IPS-NIHi7 (cell line): ENCODE measurements at regions not wholly inside any gene's neighbourhood (a gene's known extent, or its start where the extent isn't known, plus 50 kb on each side); places are given as distances from the start of the nearest gene placed in this dataset.
A peak's percentile ranks its signal among the peaks of the same experiment; 100 is the strongest.
"Not testable (repeated sequence)": the region's sequence is repeated elsewhere in the genome, so short reads cannot be mapped to it uniquely, and the experiment has no call there.

Experiments used
- DNase-seq: peaks from one replicate; pipeline ENCODE4 v3.0.0; 2012; ENCODE audit warnings: mixed read lengths; ENCODE audit errors: extremely low spot score

DNA sequence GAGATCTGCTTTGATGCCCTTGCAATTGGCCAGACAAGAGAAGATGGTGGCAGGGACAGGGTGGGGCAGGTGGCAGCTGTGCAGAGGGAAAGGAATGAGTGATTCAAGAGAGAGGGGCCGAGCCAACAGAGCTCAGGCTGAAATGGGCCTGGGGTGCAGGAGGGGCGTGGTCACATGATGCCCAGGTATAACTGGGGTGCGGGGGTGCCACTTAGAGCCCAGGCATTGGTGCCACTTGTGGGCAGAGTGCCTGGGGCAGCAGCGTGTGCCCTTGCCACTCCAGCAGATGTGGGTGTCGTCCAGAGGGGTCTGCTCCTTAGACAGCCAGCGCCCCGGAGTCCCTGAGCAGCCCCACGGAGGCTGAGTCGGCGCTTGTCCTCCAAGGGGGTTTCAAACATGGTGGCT is 88.7 kb downstream of the PLXNA1 start:
- DNase-seq, result no peak

DNA sequence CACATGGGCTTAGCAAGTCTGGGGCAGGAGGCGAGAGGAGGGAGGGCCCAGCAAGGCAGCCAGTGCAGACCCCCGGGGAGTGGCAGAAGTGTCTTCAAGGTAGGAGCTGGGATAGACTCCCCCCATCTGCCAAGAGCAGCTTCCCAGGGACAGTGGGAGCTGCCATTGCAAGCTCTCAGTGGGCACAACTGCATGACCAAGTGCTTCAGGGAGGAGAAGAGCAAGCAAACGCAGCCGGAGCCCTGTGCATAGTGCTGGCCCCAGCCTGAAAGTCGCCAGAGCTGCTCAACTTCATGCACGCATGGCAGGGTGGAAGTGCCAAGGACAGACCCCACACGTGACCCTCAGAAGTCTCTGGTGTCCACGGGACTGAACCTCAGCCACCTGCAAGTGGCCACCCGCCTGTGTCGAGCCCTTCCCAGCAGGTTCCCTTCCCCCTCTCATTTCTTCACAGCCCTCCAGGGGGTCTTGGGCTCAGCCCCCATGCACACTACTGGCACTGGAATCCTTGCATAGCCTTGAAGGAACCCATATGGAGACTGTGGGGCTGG is 89.4 kb downstream of the PLXNA1 start:
- DNase-seq, result no peak

DNA sequence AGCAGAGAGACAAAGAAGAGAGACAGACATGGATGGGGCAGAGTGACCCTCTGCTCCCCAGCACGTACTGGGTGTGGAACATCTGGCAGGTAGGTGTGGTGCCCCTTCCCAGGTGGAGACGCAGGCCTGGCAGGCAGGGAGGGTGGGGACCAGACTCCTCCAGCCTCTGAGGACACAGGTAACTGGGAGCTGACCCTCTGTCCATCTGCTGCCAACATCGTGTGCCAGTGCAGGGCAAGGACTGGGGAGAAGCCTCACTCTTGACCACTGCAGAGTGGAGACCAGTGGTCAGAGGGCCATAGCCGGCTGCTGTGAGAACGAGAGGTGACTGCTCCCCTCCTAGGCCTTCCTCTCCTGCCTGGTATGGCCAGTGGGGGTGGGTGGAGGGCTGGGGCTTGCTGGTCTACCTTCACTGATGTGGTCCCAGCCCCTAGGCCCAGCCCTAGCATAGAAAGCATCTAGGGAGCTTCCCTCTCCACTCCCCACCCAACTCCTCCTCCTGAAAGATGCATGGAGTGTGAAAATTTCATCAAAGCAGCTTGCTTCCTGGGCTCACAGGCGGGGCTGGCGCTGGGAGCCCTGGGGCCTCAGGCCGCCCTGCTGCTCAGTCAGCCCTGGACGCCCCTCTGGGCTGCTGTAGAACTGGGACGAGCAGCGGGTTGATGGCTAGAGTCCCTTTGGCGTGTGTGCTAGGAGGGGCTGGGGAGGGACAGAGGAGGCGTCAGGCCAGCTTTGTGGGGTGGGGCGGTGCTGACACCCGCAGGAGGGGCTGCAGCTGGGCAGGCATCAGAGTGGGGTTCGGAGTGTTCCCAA is 90.3 kb downstream of the PLXNA1 start:
- DNase-seq, result no peak

DNA sequence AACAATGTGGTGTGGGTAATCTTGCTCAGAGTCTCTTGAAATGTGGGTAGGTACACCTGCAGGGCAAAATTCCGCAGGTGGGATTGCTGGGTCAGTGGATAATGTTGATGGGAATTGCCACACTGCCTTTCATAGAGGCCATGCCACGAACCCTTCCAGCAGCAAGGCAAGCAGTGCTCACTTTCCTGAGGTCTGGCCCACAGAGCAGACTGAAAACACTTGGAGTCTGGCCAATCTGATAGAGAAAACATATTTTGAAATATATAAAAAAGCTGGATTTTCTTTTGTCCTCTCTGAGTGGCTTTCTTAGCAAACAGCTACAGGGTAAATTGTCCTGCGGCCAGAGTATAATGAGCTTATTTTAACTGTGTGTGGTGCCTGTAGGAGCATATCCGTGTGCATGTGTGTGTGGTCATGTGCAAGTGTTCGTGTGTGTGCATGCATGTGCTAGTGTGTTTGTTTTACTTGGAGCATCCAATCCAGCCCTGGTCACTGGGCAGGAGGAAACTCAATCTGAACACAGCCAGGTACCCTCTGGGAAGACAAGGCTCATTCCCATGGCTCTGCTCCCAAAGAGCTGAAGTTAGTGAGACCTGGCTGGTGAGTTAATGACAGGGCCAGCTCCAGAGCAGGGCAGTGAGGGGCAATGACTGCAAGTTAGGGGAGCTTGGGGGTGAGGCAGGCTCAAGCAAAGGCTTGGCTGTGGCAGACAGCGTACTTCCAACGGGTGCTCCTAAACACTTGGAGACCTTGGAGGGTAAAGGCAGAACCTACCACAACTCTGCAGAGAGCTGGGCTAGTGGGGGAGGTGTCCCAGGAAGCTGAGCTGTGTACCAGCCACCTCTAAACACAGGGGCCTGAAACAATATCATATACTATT is 91.3 kb downstream of the PLXNA1 start:
- no peak for DNase-seq

DNA sequence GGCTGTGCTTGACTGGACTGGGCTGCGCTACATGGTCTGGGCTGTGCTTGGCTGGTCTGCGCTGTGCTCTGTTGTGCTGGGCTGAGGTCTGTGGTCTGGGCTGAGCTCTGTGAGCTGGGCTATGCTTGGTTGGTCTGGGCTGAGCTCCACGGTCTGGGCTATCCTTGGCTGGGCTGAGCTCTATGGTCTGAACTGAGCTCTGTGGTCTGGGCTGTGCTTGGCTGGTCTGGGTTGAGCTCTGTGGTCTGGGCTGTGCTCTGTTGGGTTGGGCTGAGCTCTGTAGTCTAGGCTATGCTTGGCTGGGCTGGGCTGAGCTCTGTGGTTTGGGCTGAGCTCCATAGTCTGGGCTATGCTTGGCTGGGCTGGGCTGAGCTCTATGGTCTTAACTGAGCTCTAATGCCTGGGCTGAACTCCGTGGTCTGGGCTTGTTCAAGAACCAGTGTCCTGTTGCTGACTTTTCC is 92.0 kb downstream of the PLXNA1 start:
- peak; percentile 67 for DNase-seq

DNA sequence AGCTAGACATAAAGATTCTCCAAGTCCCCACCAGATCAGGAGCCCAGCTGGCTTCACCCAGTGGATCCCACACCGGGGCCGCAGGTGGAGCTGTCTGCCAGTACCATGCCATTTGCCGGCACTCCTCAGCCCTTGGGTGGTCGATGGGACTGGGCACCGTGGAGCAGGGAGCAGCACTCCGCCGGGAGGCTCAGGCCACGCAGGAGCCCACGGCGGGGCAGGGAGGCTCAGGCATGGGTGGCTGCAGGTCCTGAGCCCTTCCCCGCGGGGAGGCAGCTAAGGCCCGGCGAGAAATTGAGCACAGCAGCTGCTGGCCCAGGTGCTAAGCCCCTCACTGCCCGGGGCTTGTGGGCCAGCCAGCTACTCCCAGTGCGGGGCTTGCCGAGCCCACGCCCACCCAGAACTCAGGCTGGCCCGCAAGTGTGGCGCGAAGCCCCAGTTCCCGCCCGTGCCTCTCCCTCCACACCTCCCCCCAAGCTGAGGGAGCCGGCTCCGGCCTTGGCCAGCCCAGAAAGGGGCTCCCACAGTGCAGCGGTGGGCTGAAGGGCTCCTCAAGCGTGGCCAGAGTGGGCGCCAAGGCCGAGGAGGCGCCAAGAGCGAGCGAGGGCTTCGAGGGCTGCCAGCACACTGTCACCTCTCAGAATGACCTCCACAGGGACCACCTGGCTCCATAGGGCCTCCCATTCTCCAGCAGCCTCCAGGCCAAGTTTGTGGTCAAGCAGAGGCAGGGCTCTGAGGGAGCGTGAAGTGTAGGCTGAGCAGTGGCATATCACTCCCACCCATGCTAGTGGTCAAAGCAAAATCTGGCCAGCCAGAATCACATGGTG is 93.5 kb downstream of the PLXNA1 start:
- not testable (repeated sequence) for DNase-seq

DNA sequence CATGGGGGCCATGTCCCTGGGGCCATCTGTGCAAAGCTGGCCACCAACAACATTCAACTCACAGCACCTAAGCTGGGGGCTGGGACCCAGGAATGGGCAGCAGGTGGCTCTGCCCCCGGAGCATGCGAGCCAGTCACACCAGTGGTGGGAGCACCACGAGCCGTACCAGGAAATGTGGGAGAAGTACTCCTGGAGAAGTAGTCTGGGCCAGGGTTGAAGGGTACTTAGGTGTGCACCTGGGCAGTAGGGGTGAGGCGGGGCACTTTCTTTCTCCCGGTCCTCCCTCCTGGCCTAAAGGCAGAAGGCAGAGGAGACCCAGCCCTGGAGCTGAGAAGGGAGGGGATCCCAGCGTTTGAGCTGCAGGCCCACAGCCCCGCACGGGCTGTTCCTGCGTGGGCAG is 94.2 kb downstream of the PLXNA1 start:
- DNase-seq, result no peak

DNA sequence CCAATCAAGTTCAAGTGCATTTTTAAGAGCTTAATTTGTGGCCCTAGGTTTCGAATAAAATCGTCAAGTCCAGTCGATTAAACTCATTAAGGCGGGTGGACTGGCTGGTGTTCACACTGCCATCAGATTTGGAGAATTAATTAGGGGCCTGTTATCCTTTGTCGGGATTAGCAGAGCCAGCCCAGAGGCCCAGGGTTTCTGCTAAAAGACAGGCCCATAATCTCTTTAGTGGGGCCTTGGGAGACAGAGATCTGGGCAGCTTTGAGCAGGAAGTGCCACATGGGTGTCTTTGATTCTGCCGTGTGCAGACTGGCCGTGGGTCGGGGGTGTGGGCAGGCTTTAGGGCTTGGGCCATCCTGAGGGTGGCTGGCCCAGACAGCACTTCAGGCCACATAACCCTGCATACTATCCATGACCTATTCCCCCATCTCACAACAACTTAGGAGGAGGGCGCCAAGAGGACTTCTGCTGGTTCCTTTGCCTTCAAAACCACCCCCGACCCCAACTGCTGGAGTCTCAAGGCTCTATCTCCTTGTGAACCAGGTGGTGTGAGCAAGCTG is 94.7 kb downstream of the PLXNA1 start:
- DNase-seq, result no peak

DNA sequence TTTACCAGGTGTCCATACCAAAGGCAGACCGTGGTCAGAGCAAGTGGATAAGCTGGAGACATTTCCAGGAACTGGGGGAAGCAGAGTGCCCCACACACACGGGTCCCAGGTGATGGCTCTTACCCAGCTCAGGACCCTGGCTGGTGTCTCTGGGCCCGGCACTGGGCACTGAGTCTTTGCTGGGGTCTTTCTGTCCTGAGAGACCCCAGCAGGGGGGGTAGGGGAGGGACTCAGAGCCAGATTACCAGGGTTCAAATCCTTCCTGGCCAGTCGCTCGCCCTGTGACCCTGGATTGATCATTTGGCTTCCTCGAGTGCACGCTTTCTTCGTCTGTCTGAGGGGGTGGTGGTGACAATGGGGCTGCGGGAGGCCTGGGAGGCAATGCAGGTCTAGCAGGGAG is 95.7 kb downstream of the PLXNA1 start:
- DNase-seq, result no peak

DNA sequence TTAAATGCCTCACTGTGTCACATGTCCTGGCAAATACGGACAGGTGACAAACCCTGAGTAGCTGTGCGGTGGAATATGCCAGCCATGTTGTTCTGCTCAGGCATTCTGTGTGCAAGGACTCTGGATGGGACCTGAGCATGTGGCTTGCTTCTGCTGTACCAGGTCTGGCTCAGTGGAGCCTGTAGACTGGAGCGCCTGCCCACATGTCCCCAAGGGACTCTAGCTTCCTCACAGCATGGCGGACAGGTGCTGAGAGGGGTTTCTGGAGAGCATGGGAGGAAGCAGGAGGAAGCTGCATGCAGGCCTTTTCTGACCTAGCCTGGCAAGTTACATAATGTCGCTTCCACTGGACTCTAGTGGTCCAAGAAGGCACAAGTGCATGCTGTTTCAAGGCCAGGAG is 96.3 kb downstream of the PLXNA1 start:
- DNase-seq, result no peak

DNA sequence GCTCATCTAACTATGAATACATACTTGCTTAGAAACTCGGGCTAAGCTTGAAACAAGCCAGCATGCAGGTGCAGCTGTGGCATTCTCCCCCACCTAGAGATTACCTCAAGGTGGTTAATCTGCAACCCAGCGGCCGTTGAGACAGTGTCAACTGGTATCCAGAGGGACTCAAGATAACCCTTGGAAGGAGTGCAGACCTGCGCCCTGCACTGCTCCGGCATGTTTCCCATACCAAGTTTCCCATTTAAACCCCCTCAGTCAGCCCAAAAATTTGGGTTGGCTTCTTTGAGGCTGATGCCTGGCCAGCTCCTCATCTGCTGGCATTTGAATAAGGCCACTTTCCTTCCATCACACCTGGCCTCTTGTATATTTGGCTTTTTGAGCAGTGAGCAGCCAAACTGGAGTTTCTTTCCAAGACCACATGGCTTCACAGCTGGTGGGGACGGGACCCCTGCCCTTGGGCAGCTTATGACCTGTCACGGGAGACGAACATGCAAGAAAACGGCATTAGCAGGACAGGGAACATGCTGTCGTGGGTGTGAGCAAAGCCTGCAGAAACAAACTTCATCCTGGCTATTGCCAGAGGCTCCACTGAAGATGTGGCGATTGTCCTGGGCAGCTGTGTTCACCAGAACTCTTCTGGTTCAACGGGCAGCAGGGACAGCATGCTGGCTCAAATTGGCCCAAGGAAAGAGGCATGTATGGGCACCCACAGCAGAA is 98.2 kb downstream of the PLXNA1 start:
- DNase-seq, result no peak

DNA sequence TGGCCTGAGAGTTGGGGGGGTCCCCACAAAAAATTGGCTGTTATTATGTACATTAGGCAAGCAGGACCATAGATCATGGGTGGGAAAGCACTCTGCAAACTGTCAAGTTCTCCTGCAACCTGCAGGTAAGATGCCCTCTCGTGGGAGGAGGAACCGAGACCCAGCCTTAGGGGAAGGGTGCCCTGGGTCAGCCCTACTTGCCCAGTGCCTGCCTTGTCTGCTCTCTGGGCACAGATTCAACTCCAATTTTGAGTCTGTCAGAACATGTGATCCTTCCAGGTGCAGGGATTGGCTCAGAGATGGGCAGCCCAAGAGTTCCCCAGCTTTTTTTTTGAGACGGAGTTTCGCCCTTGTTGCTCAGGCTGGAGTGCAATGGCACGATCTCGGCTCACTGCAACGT is 99.2 kb downstream of the PLXNA1 start:
- DNase-seq, result no peak

DNA sequence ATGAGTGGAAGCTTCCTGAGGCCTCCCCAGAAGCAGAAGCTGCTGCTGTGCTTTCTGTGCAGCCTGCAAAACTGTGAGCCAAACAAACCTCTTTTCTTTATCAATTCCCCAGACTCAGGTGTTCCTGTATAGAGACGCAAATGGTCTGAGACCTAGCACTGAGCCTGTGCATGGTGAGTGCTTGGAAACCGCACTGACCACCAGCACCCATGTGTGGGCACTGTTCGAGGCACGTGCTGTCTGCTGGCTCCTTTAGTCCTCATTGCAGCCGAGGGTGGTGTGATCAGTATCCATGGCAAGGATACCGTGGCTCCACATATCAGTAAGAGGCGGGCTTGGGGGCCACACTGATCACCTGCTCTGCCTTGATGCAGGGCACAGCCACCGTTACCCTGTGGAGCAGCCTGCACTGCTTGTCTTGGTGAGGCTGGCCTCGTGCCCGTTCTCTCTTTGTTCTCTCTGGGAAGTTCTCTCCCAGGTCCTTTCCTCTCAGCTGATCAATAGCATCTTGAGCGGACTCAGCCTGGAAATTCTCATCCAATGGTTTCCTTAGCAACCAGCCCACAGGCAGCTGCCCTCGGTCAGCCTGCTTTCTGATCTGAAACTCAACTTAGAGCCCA is 101.0 kb downstream of the PLXNA1 start:
- no peak for DNase-seq

DNA sequence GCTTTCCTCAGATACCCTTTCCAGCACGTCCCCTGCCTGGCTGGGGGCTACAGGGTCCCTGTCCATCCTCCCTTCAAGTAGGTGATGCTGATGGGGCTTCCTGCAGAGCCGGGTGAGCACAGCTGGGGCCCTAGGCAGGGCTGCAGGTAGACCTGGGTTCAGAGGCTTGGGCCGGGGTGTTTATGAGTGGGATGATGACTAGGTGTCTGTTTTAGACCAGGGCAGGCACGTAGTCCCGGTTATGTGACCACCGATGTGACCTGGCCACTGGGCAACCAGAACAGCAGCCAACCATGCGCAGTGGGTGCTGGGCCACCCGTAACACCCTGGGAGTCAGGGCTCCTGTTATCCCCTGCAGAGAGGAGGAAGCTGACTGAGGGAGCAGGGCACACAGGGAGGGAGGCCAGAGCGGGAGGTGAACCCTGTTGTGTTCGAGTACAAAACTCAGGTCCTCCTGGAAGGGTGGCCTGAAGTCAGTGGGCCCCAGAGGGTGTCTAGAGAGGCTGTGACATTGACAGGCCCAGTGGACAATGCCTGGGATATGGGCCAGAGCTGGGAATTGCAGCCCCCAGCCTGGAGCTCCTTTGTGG is 101.6 kb downstream of the PLXNA1 start:
- DNase-seq, result no peak

DNA sequence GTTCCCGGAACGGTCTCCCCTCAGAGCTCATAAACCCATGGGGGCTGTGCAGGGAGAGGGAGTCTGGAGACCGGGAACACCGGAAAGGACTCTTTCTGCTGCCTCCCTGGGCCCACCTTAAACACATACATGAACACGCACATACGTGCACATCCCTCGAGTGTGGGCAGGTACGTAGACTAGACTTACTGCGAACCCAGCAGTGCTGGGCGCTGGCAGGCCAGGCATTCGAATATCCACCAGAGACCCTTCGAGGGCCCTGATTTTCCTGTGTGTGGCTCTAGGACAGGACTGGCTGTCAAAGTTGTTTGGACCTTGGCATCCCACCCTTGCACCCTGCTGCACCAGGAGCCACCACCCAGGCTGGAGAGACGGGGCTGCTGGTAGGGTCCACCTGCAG is 102.7 kb downstream of the PLXNA1 start:
- no peak for DNase-seq

DNA sequence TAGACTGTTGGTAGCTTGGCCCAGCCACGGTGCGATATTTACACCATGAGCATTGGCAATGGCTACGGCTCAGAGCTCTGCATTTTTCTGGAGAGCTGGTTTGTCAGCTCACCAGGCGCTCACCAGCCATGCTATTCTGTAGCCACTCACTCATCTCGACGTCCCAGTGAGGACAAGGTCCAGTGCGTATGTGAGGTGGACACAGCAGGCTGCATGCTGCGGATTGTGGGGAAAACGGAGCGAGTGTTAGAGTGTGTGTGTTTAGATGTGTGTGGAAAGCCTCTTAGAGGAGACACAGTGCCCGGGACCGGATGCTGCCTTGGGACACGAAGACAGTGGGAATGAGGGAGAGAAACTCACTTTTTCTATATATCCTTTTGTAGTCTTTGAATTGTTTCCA is 103.7 kb downstream of the PLXNA1 start:
- not testable (repeated sequence) for DNase-seq

DNA sequence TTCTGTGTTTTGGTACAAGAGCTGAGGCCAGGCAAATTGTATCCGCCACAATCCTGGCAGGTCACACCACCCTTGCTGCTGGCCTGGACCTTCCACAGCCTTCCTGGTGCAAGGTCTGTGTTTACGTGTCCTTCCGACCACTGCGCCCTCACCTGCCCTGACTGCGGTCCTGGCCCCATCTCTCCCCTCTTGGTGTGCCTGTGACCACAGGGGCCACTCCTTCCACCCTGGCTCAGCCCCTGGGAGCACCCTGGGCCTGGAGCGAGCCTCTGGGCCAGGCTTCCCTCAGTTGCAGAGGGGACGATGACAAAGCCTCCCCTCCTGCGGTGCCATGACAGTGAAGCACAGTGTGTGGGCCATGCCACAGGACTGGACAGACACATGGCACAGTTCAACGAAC is 104.5 kb downstream of the PLXNA1 start:
- no peak for DNase-seq

DNA sequence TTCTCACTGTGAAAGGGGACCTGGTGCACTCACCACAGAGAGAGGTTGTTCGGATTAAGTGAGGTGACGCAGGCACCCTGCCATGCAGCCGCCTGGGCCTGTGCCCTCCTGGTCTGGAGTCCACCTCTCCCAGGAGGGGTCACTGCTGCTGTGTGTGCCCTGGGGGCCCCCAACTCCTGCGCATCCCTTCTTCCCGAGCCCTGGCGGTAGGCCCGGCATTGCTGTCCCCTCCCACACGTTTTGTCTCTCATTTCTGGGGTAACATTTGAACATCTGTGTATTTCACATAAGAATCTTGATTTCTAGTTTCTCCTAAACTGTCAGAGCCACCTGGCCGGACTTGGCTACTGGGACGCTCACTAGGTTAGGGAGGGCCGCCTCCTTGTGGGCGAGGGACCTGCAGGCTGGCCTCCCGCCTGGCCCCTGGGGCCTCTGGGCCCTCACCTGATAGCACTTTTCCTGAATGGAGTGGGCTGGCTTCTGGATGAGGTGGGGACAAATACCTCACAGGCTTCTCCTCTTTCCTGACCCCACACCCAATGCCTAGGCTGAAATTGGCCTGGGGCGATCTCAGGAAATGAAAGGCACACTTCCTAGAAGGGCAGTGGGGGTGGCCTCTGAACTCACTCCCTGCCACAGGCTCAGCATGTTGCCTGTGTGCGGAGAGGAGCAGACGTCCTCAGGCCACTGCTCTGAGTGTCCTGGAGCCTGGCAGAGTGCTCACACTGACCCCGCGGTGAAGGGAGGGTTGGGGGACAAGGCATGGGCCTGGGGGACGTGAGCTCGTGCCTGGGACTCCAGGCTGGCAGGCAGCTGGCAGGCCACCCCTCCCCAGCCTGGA is 104.2 kb upstream of the PRR23E start:
- peak; percentile 54 for DNase-seq
